ENCODE measurements at regions not wholly inside any gene's neighbourhood (a gene's known extent, or its start where the extent isn't known, plus 50 kb on each side); places are given as distances from the start of the nearest gene placed in this dataset.

- no peak for DNase-seq
Observed at GRCh38 chrX:134747006-134747405, 50.0 kb downstream of the PABIR2 start.

GRCh38 chrX:134746410-134746785 is 50.6 kb downstream of the PABIR2 start:
- no peak for DNase-seq

- DNase-seq, result no peak
Observed at GRCh38 chrX:134745636-134746409, 51.2 kb downstream of the PABIR2 start.

- no peak for DNase-seq
Observed at GRCh38 chrX:134743091-134743490, 53.9 kb downstream of the PABIR2 start.

GRCh38 chrX:134742573-134742972 is 54.4 kb downstream of the PABIR2 start:
- no peak for DNase-seq

GRCh38 chrX:134741746-134742145 is 55.3 kb downstream of the PABIR2 start:
- peak; percentile 68 for DNase-seq

GRCh38 chrX:134738986-134739740 is 57.8 kb downstream of the PABIR2 start:
- no peak for DNase-seq

- DNase-seq, result no peak
Observed at GRCh38 chrX:134738445-134738844, 58.6 kb downstream of the PABIR2 start.

- no peak for DNase-seq
Observed at GRCh38 chrX:134737721-134738369, 59.2 kb downstream of the PABIR2 start.

GRCh38 chrX:134737061-134737460 is 59.9 kb downstream of the PABIR2 start:
- DNase-seq, result no peak

GRCh38 chrX:134736356-134736755 is 60.6 kb downstream of the PABIR2 start:
- no peak for DNase-seq

GRCh38 chrX:134735015-134735414 is 62.0 kb downstream of the PABIR2 start:
- DNase-seq, result no peak

GRCh38 chrX:134734466-134734952 is 62.5 kb downstream of the PABIR2 start:
- no peak for DNase-seq

- DNase-seq, result no peak
Observed at GRCh38 chrX:134733591-134733990, 63.4 kb downstream of the PABIR2 start.

- DNase-seq, result no peak
Observed at GRCh38 chrX:134732676-134733075, 64.3 kb downstream of the PABIR2 start.

- DNase-seq, result no peak
Observed at GRCh38 chrX:134732152-134732551, 64.9 kb downstream of the PABIR2 start.

- DNase-seq, result no peak
Observed at GRCh38 chrX:134727363-134727762, 69.1 kb upstream of the PLAC1 start.

GRCh38 chrX:134725103-134725690 is 66.9 kb upstream of the PLAC1 start:
- DNase-seq, result no peak

- no peak for DNase-seq
Observed at GRCh38 chrX:134721766-134722532, 63.7 kb upstream of the PLAC1 start.

GRCh38 chrX:134718966-134719317 is 60.7 kb upstream of the PLAC1 start:
- DNase-seq, result no peak

- DNase-seq, result no peak
Observed at GRCh38 chrX:134718105-134718965, 60.1 kb upstream of the PLAC1 start.

GRCh38 chrX:134717698-134718097 is 59.4 kb upstream of the PLAC1 start:
- no peak for DNase-seq

Measured in left hindlimb (tissue), 1 donor.